GM12878 (cell line): ENCODE measurements at regions not wholly inside any gene's neighbourhood (a gene's known extent, or its start where the extent isn't known, plus 50 kb on each side); places are given as distances from the start of the nearest gene placed in this dataset.

Experiments used
- ATAC-seq: fragments of 200-7000 bp; cut with Tn5 transposase; 3 replicates; pipeline ENCODE4 v1.9.1; 2020; ENCODE audit warnings: mild to moderate bottlenecking, moderate library complexity
- BruUV-seq: library from RNA; stranded (reverse); fragments of 400-500 nt; replicated peaks from 2 replicates; lab custom pipeline; 2021; lab: Mats Ljungman, UMichigan
- CTCF ChIA-PET: fragments of 300-600 bp; sonication (Branson Sonifier 250); formaldehyde crosslinking; extraction: SDS; loops from one replicate; lab custom pipeline; 2021; ENCODE audit warnings: inconsistent platforms; lab: Yijun Ruan, JAX
- POLR2A ChIA-PET: fragments of 350-600 bp; formaldehyde crosslinking; extraction: SDS; loops from one replicate; lab custom pipeline; 2021; ENCODE audit warnings: inconsistent platforms; lab: Charles Lee
- RAD21 ChIA-PET: fragments of 300-600 bp; sonication (Branson Sonifier 250); formaldehyde crosslinking; loops from one replicate; lab custom pipeline; 2023; ENCODE audit warnings: antibody characterized with exemption; ENCODE audit not compliant: unreplicated experiment; lab: Charles Lee
- SMC1A ChIA-PET: fragments of 300-600 bp; sonication (Branson Sonifier 250); formaldehyde crosslinking; loops from one replicate; lab custom pipeline; 2023; ENCODE audit not compliant: unreplicated experiment, uncharacterized antibody; lab: Charles Lee
- DNase-seq: peaks from one replicate; pipeline ENCODE4 v3.0.0-alpha.2; 2011; ENCODE audit warnings: low read depth, low spot score
- FAIRE-seq: peaks from 3 replicates; lab custom pipeline; 2011; peaks lifted over from hg19 to GRCh38; lab: Jason Lieb, UNC
- H2AFZ ChIP-seq: 2 replicates; pipeline ENCODE4 v1.6.0; 2011; ENCODE audit warnings: low read depth, low read length, control low read depth; ENCODE audit not compliant: control insufficient read depth
- H3K27ac ChIP-seq: 2 replicates; pipeline ENCODE4 v1.5.1; 2011; ENCODE audit warnings: control low read depth; ENCODE audit not compliant: control insufficient read depth, insufficient read depth
- H3K27me3 ChIP-seq, 2 experiments: replicated peaks in 1 of 2; 2 replicates each; pipeline versions ENCODE4 v1.6.0 to v1.6.1; 2011; ENCODE audit warnings: low read length in 1 of 2; ENCODE audit not compliant: control insufficient read depth in 2 of 2, insufficient read depth in 2 of 2
- H3K36me3 ChIP-seq, 2 experiments: 2 replicates each; pipeline ENCODE4 v1.5.1; 2011; ENCODE audit warnings: low read length in 1 of 2; ENCODE audit not compliant: control insufficient read depth in 2 of 2, insufficient read depth in 2 of 2
- H3K4me1 ChIP-seq: 2 replicates; pipeline ENCODE4 v1.6.1; 2011; ENCODE audit warnings: mild to moderate bottlenecking, low read length, moderate library complexity, mixed read lengths; ENCODE audit not compliant: control insufficient read depth, insufficient read depth
- H3K4me2 ChIP-seq: 2 replicates; pipeline ENCODE4 v1.6.0; 2011; ENCODE audit warnings: control low read depth; ENCODE audit not compliant: control insufficient read depth, insufficient read depth
- H3K4me3 ChIP-seq: fragments of 200-600 bp; sonication (generic); 2 replicates; pipeline ENCODE4 v1.5.1; 2016
- H3K79me2 ChIP-seq: 2 replicates; pipeline ENCODE4 v1.6.0; 2011; ENCODE audit warnings: low read length; ENCODE audit not compliant: control insufficient read depth, insufficient read depth
- H3K9ac ChIP-seq: 2 replicates; pipeline ENCODE4 v1.8.0; 2011; ENCODE audit warnings: low read length, control low read depth, mixed read lengths; ENCODE audit not compliant: control insufficient read depth, insufficient read depth
- H3K9me3 ChIP-seq: replicated peaks from 3 replicates; pipeline ENCODE4 v1.5.1; 2011; ENCODE audit warnings: mild to moderate bottlenecking, low read length; ENCODE audit not compliant: control insufficient read depth, insufficient read depth
- H4K20me1 ChIP-seq: 2 replicates; pipeline ENCODE4 v1.6.0; 2011; ENCODE audit not compliant: control insufficient read depth, insufficient read depth
- CEBPZ ChIP-seq: fragments of 150-350 bp; IDR thresholded peaks from 2 replicates; pipeline ENCODE4 v1.6.1; 2016; ENCODE audit warnings: low read depth, low read length
- CTCF ChIP-seq, 3 experiments: IDR thresholded peaks in 2 of 3; conservative IDR thresholded peaks in 1 of 3; 2 replicates each; pipeline ENCODE4 v1.5.1; 2011; ENCODE audit warnings: low read depth in 3 of 3, low read length in 3 of 3, mild to moderate bottlenecking in 3 of 3, control low read depth in 2 of 3, moderate library complexity in 2 of 3, inconsistent platforms in 1 of 3, mixed read lengths in 1 of 3; ENCODE audit not compliant: control insufficient read depth in 2 of 3, insufficient read depth in 1 of 3; ENCODE audit errors: extremely low read depth in 1 of 3
- HDAC6 ChIP-seq: fragments of 200-600 bp; sonication (generic); IDR thresholded peaks from one replicate; pipeline ENCODE4 v1.8.0; 2017; ENCODE audit warnings: antibody characterized with exemption; ENCODE audit not compliant: unreplicated experiment
- LARP7 ChIP-seq: fragments of 450-650 bp; IDR thresholded peaks from 2 replicates; pipeline ENCODE4 v1.6.1; 2017; ENCODE audit warnings: mild to moderate bottlenecking
- MTA3 ChIP-seq: IDR thresholded peaks from 2 replicates; pipeline ENCODE4 v1.6.1; 2012; ENCODE audit warnings: low read length, inconsistent platforms, borderline replicate concordance
- MYB ChIP-seq: fragments of 150-350 bp; IDR thresholded peaks from 2 replicates; pipeline ENCODE4 v1.6.1; 2014; ENCODE audit warnings: mild to moderate bottlenecking, low read depth, low read length, borderline replicate concordance
- NBN ChIP-seq: fragments of 450-650 bp; IDR thresholded peaks from 2 replicates; pipeline ENCODE4 v1.6.1; 2016
- NR2F1 ChIP-seq: fragments of 450-650 bp; conservative IDR thresholded peaks from 2 replicates; pipeline ENCODE4 v1.6.1; 2017; ENCODE audit warnings: mild to moderate bottlenecking
- POLR2A ChIP-seq: IDR thresholded peaks from 2 replicates; pipeline ENCODE4 v1.6.1; 2011; ENCODE audit warnings: low read depth, mild to moderate bottlenecking, low read length
- RAD51 ChIP-seq: fragments of 450-650 bp; IDR thresholded peaks from 2 replicates; pipeline ENCODE4 v1.6.1; 2016; ENCODE audit warnings: moderate library complexity, mild to moderate bottlenecking, inconsistent platforms
- TARDBP ChIP-seq: IDR thresholded peaks from 2 replicates; pipeline ENCODE4 v1.6.1; 2016; ENCODE audit warnings: borderline replicate concordance
- YY1 ChIP-seq: IDR thresholded peaks from 2 replicates; pipeline ENCODE4 v1.6.1; 2011; ENCODE audit warnings: low read depth, mild to moderate bottlenecking, low read length
- ZNF24 ChIP-seq: fragments of 450-650 bp; IDR thresholded peaks from 2 replicates; pipeline ENCODE4 v1.6.1; 2017; ENCODE audit warnings: antibody characterized with exemption, mild to moderate bottlenecking
- WGBS: methylation state at CpG from one replicate; pipeline ENCODE4 v1.1.6; 2016; ENCODE audit warnings: low lambda C conversion rate; ENCODE audit not compliant: insufficient replicate concordance, insufficient coverage; ENCODE audit errors: missing lambda C conversion rate; 5-methylcytosine and 5-hydroxymethylcytosine counted together
- in situ Hi-C: fragments of 300-500 bp; cut with MboI; formaldehyde crosslinking; loops from 9 replicates; pipeline ENCODE4 v1.14.3; 2018; ENCODE audit warnings: mixed read lengths
- intact Hi-C: fragments of 100-400 bp; cut with micrococcal nuclease; formaldehyde crosslinking; loops from one replicate; pipeline ENCODE4 v1.14.2; 2022; ENCODE audit not compliant: unreplicated experiment
- TF ChIP-seq, protein P1 (sequence below): IDR thresholded peaks from 2 replicates; pipeline ENCODE4 v1.6.1; 2011; ENCODE audit warnings: borderline replicate concordance, low read depth, mild to moderate bottlenecking, moderate library complexity, mixed read lengths, low read length; ENCODE audit not compliant: insufficient read depth; ENCODE audit errors: extremely low read length
- TF ChIP-seq, protein P2 (sequence below): fragments of 450-650 bp; formaldehyde crosslinking; IDR thresholded peaks from 2 replicates; pipeline ENCODE4 v1.5.0; 2022; ENCODE audit warnings: mild to moderate bottlenecking, missing genetic modification characterization

DNA sequence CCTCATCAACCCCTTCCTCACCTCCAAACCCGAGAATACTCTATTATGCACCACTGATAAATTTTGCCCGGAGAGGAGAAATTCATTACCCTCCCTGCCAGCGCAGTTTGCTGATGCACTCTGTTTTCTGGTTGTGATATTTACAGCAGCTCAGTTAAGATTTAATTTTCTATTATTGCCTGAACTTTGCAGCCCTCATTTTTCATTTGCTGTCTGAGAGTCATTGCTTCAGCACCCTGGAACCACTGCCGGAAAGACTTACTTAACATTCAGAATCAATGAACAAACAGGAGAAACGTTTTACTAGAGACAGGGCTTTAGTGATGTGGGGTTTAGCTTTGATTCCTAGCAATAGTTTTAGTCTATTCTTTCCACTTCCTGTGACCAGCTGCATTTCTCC is 56.7 kb upstream of the MAMDC2 start:
- in situ Hi-C loops (no loop called here), intact Hi-C loops (no loop called here)
- H3K9me3 ChIP-seq = no peaks in the 10 kb centered on the region
- no peak overlapping the region for H3K9ac ChIP-seq
- H3K4me1 ChIP-seq = no peaks in the 10 kb centered on the region
- H4K20me1 ChIP-seq = no peaks in the 10 kb centered on the region
- CTCF ChIA-PET = no interaction called here
- no peaks in the 10 kb centered on the region for H3K36me3 ChIP-seq
- no peak overlapping the region for H2AFZ ChIP-seq
- DNase-seq (no peak), FAIRE-seq (no peak), ATAC-seq (no peak)
- POLR2A ChIA-PET = no interaction called here
- no peak overlapping the region for H3K4me3 ChIP-seq
- no peaks in the 10 kb centered on the region for H3K27me3 ChIP-seq
- 33% methylated on average over 5 of the region's 5 CpGs for WGBS
- SMC1A ChIA-PET = no interaction called here
- H3K27ac ChIP-seq = no peak overlapping the region
- H3K79me2 ChIP-seq = no peaks in the 10 kb centered on the region
- RAD21 ChIA-PET = no interaction called here
- H3K4me2 ChIP-seq = no peak overlapping the region
- BruUV-seq = no TSS peak
- no peak for TF ChIP-seq CEBPZ
- TF ChIP-seq NR2F1 = no peak
- TF ChIP-seq MTA3 = no peak
- TF ChIP-seq NBN = no peak
- TF ChIP-seq TARDBP = no peak
- no peak for TF ChIP-seq MYB
- no peak for TF ChIP-seq CTCF (IDR thresholded peaks at IDR 0.05 in 2 of 3, conservative IDR thresholded peaks at IDR 0.05 in 1 of 3; ENCODE audit: control insufficient read depth in 2 of 3, extremely low read depth in 1 of 3, insufficient read depth in 1 of 3, low read depth in 3 of 3, low read length in 3 of 3)
- no peak for TF ChIP-seq YY1
- TF ChIP-seq, protein P1, sequence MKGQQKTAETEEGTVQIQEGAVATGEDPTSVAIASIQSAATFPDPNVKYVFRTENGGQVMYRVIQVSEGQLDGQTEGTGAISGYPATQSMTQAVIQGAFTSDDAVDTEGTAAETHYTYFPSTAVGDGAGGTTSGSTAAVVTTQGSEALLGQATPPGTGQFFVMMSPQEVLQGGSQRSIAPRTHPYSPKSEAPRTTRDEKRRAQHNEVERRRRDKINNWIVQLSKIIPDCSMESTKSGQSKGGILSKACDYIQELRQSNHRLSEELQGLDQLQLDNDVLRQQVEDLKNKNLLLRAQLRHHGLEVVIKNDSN = no peak
- TF ChIP-seq POLR2A = no peak
- no peak for TF ChIP-seq LARP7
- no peak for TF ChIP-seq ZNF24
- TF ChIP-seq HDAC6 = no peak
- TF ChIP-seq RAD51 = no peak
- TF ChIP-seq, protein P2, sequence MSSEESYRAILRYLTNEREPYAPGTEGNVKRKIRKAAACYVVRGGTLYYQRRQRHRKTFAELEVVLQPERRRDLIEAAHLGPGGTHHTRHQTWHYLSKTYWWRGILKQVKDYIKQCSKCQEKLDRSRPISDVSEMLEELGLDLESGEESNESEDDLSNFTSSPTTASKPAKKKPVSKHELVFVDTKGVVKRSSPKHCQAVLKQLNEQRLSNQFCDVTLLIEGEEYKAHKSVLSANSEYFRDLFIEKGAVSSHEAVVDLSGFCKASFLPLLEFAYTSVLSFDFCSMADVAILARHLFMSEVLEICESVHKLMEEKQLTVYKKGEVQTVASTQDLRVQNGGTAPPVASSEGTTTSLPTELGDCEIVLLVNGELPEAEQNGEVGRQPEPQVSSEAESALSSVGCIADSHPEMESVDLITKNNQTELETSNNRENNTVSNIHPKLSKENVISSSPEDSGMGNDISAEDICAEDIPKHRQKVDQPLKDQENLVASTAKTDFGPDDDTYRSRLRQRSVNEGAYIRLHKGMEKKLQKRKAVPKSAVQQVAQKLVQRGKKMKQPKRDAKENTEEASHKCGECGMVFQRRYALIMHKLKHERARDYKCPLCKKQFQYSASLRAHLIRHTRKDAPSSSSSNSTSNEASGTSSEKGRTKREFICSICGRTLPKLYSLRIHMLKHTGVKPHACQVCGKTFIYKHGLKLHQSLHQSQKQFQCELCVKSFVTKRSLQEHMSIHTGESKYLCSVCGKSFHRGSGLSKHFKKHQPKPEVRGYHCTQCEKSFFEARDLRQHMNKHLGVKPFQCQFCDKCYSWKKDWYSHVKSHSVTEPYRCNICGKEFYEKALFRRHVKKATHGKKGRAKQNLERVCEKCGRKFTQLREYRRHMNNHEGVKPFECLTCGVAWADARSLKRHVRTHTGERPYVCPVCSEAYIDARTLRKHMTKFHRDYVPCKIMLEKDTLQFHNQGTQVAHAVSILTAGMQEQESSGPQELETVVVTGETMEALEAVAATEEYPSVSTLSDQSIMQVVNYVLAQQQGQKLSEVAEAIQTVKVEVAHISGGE (CRISPR knock-in tag) = no peak
